Keratinocyte (primary cell): ENCODE measurements at regions not wholly inside any gene's neighbourhood (a gene's known extent, or its start where the extent isn't known, plus 50 kb on each side); places are given as distances from the start of the nearest gene placed in this dataset.

Experiments used
- CTCF ChIP-seq, 3 experiments: IDR thresholded peaks in 1 of 3; conservative IDR thresholded peaks in 1 of 3; optimal IDR thresholded peaks in 1 of 3; 2 replicates in 2 of 3; 3 replicates in 1 of 3; pipeline versions ENCODE3 to v1.5.1; 2011; ENCODE audit warnings: low read length in 3 of 3, mild to moderate bottlenecking in 3 of 3, moderate library complexity in 2 of 3, control low read depth in 1 of 3, inconsistent platforms in 1 of 3; ENCODE audit not compliant: insufficient read depth in 2 of 3; ENCODE audit errors: extremely low read depth in 1 of 3
- EZH2 ChIP-seq: IDR thresholded peaks from one replicate; pipeline ENCODE4 v1.6.1; 2012; ENCODE audit warnings: inconsistent platforms, mild to moderate bottlenecking, low read length, moderate library complexity

GRCh38 chr10:113987156-113987555 is 56.5 kb upstream of the ADRB1 start:
- no peak for TF ChIP-seq CTCF (optimal IDR thresholded peaks at IDR 0.05 in 1 of 3, IDR thresholded peaks at IDR 0.05 in 1 of 3, conservative IDR thresholded peaks at IDR 0.05 in 1 of 3; ENCODE audit: extremely low read depth in 1 of 3, insufficient read depth in 2 of 3, low read length in 3 of 3)
- TF ChIP-seq EZH2: no peak
